GM19193 (cell line): ENCODE measurements at regions not wholly inside any gene's neighbourhood (a gene's known extent, or its start where the extent isn't known, plus 50 kb on each side); places are given as distances from the start of the nearest gene placed in this dataset.

Source experiments
- POLR2A ChIP-seq: IDR thresholded peaks from 4 replicates; pipeline ENCODE4 v1.6.1; 2011; ENCODE audit not compliant: insufficient read depth, insufficient read length; ENCODE audit errors: extremely low read depth

DNA sequence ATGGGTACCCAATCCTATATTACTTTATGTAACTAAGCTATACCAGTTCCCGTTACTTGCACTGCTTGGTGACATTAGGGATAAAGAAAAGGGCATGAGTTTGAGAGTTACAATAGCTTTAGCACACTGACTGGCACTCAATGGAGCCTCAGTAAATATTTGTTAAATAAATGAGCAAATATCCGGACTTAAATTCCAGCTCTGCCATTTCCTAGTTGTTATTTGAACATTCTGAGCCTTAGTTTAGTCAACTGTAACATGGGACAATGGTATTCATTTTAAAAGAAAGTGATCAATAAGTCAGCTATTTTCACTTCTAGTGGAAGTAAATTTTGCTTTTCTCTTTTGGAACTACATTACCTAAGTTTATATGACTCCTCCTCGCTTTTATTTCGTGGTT is 198.7 kb downstream of the ZC3H11B start:
- no peak for TF ChIP-seq POLR2A

DNA sequence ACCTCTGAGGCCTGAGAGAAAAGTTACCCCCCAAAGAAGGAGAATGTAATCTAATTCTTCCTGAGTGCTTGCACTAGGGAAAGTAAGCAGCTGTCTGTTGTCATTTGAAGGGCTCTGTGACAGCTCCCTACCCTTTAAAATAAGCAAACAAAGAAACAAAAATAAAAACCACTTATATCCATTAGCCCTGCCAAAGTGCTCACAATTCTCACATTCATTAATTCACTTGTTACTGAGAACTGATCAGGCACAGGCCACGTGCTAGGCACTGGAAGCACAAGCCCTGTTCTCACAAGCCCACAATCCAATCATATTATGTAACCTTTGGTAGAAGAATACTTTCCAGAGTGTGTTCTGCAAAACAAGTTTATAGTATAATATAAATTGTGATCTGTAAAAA is 199.4 kb downstream of the ZC3H11B start:
- no peak for TF ChIP-seq POLR2A

GRCh38 chr1:219412772-219413171 is 200.1 kb downstream of the ZC3H11B start:
- TF ChIP-seq POLR2A, result no peak

DNA sequence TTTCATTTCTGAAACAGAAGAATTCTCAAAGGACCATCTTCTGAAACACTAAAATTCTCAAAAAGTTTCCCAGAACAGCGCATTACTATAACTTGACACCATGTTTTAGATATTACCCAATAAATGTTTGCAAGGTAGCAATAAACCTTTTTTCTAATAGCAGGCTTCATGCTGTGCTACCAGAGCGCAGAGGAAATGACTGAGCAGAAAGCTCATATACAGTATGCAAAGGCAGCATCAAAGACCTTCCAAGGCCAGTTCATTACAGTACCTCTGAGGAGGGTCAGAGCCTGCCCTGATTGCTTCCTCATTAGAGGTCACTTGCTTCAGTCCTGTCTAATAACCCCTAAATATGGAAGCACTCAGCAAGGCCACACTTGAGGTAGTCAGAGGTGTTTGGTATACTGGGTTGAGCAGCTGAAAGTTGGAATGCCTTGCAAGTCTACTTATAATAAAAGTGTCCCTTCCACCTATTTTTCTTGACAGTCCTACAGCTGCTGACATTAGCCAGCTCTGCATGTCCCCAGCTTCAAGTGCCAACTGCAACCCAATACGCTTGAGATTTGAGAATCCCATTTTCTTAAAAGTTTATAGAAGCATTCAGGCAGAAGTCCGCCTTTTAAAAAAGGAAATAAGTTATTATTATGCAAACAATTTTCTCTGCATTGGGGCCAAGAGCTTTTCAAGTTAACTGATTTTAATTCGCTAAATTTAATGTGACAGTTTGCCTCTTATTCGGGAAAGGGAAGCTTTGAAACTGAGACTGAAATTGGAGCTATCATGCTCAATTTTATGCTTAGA is 207.2 kb downstream of the ZC3H11B start:
- TF ChIP-seq POLR2A, result no peak

GRCh38 chr1:219404629-219405028 is 208.3 kb downstream of the ZC3H11B start:
- TF ChIP-seq POLR2A, result no peak

DNA sequence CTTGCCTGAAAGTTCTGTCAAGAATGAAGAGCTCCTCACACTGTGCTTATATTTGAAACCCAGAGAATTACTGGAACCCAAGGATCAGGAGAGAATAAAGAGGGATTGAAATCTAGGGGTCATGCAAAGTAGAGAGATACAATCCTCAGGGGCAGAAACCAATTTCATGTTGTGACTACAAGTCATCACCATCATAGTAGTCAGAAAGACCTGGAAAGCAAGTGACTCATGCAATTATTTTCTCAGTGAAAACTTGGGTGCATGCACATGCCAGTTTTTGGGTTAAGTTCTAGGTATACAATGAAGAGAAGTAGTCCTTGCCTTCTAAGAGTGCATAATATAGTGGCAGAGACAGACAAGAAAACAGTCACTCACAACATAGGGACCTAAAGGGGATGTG is 210.0 kb downstream of the ZC3H11B start:
- TF ChIP-seq POLR2A, result no peak

- no peak for TF ChIP-seq POLR2A
These were observed 210.9 kb downstream of the ZC3H11B start for GRCh38 chr1:219401724-219402625.

GRCh38 chr1:219399446-219399845 is 213.5 kb downstream of the ZC3H11B start:
- no peak for TF ChIP-seq POLR2A

DNA sequence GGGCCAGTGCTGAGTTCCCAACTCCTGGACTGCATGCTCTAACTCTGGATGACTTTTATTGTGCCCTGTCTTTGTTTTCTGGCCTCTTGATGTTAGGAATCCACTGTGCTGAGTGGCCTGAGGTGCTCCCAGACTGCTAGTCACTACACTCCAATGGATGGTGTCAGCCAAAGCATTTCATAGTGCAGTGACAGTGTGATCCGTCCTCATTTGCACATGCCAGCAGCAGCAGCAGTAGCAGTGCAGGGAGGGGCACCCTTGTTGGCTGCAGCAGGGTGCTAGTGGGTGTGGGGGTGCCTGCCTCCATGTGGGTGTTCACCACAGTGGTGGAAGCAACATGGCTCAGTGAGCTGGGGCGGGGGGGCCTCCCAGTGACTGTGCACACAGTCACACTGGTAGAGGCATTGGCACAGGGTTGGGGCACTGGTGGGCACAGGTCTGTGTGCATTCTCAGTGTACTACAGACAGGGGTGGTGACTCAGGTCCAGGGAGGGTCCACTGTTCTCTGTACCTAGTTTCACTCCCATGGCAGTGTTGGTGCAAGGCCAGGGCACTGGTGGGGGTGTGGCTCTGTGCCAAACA is 214.0 kb downstream of the ZC3H11B start:
- TF ChIP-seq POLR2A, result no peak

DNA sequence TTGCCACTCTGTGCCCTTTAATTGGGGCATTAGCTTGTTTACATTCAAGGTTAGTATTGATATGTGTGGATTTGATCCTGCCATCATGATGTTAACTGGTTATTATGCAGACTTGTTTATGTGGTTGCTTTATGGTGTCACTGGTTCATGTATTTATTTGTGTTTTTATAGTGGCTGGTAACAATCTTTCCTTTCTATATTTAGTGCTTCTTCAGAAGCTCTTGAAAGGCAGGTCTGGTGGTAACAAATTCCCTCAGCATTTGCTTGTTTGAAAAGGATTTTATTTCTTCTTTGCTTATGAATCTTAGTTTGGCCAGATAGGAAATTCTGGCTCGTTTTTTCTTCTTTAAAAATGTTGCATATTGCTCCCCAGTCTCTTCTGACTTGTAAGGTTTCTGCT is 215.4 kb downstream of the ZC3H11B start:
- no peak for TF ChIP-seq POLR2A

- no peak for TF ChIP-seq POLR2A
These were observed 217.6 kb downstream of the LYPLAL1 start for GRCh38 chr1:219391297-219391696.

- TF ChIP-seq POLR2A, result no peak
These were observed 213.5 kb downstream of the LYPLAL1 start for GRCh38 chr1:219387211-219387610.

GRCh38 chr1:219385787-219386427 is 212.2 kb downstream of the LYPLAL1 start:
- TF ChIP-seq POLR2A, result no peak

DNA sequence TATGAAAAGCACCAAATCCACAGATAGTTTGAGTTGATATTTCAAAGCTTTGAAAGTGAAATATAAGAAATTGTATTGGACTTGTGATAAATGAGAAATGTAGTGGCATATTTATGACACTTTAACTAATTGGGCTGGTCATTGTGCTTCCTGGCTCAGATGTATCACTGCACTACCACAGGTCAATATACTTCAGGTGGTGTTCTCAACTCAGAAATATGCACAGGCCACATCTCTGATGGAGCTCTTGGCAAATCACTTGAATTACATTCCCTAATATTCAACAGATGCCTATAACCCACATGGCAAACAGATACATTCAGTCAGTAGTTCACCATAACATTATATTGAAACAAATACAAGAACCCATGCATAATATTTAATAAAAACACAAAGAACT is 209.6 kb downstream of the LYPLAL1 start:
- no peak for TF ChIP-seq POLR2A

DNA sequence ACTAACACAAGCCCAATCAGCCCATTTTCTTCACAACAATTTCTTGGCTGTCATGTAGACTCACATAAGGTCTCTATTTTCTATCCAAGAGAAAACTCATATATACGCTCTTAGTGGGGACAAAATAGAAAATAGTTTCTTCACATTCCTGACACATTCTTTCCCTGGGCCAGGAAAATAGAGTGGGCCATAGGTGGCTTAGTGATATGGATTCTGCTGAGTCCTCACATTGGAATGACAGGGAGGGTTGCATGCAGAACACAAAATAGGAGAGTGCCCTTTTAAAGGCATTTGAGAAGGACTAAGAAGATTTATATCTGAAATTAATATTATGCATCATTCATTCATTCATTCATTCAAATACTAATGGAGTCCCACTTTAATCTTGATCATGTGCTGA is 207.7 kb downstream of the LYPLAL1 start:
- no peak for TF ChIP-seq POLR2A

GRCh38 chr1:219380463-219380862 is 206.8 kb downstream of the LYPLAL1 start:
- TF ChIP-seq POLR2A, result no peak

DNA sequence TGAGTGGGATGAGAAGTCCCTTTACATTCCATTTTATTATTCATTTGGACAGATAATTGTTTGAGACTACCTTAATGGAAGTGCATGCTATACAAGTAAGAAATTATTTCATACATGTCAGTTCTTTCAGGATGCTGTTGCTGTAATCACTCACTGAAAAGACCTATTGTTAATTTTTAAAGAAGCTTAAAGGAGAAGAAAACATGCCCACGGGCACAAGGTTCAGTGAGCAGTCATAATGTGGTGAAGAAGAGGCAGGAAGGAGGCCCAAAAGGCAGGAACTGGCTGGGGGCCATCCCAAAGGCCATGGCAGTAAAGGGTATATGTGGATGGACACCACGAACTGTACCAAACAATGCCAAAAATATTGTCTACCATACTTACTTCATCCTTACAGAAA is 206.0 kb downstream of the LYPLAL1 start:
- TF ChIP-seq POLR2A, result no peak
